ENCODE measurements at regions not wholly inside any gene's neighbourhood (a gene's known extent, or its start where the extent isn't known, plus 50 kb on each side); places are given as distances from the start of the nearest gene placed in this dataset.

GRCh38 chr13:110097013-110097412, 209.9 kb downstream of the COL4A1 start:
- no peak for DNase-seq

- DNase-seq: no peak
These were observed 214.1 kb downstream of the COL4A1 start for GRCh38 chr13:110092831-110093247.

DNA sequence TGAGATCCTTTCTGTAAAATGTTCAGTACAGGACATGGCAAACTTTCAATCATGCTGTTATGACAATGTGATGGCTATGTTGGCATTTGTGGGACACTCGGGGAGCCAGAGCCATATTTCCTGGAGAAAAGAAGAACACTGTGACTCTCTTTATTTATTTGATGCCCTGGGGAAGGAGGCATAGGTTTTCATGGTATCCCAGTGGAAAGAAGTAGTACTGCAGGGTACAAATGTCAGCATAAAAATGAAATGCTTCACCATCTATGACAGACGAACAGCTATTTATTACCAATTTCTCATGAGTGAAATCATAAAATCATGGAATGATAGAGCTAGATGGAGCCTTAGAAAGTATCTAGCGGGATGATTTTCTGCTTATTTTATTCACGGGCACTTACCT, 217.1 kb downstream of the COL4A1 start:
- no peak for DNase-seq

DNA sequence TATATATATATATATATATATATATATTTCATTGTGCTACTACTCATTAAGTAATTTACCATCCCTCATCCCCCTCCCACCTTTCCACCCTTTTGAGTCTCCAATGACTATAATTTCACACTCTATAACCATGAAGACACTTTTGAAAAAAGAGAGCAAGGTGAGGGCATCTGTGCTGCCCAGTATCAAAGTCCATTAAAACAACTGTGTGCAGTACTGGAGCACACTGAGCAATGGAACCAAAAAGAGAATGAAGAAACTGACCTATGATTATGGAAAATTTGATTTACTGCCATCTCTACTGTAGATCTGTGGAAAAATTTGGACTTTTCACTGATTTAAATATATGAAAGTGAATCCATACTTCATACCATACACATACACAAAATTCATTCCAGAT, 217.9 kb downstream of the COL4A1 start:
- no peak for DNase-seq

GRCh38 chr13:110073982-110074381, 233.0 kb downstream of the COL4A1 start:
- no peak for DNase-seq

DNA sequence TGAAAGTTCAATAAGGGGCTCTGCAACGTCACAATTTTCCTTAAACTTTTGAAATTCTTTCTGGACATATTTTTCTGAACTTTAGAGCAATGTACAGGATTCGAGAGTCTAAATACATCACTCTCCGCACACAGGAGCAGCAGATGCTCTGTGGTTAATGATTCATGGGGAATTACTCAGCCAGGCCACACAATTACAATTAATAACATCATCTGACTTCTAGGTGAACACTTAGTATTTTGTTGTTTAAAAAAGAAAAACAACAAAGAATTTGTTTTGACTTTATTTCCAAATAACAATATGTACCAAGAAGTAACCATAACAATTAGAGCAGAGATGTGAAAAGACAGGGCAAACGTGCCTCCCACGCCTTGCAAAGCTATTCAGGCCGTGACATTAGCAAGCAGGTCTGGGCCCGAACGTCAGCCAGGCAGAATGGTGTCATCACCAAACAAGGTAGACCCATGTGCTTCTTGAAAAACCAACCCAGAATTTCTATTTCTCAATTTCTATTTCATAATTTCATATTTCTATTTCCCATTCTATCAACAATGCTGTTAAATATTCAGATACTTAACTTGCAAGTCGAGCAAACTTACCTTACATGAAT, 236.3 kb downstream of the COL4A1 start:
- DNase-seq: no peak

- no peak for DNase-seq
These were observed 236.9 kb downstream of the COL4A1 start for GRCh38 chr13:110070046-110070445.

DNA sequence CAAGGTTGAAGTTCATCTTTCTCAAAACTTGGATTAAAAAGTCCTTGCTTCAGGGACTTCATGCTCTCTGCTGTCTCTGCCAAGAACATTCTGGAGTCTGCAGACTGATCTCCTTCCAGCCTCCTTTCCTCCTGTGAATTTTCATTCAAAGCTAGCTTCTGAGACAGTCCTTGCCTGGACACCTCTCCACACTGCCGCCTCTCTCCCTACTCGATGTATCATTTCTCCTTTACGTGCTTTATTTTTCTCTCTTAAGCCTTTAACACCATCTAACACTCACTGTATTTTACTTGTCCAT, 238.8 kb downstream of the COL4A1 start:
- DNase-seq: no peak

DNA sequence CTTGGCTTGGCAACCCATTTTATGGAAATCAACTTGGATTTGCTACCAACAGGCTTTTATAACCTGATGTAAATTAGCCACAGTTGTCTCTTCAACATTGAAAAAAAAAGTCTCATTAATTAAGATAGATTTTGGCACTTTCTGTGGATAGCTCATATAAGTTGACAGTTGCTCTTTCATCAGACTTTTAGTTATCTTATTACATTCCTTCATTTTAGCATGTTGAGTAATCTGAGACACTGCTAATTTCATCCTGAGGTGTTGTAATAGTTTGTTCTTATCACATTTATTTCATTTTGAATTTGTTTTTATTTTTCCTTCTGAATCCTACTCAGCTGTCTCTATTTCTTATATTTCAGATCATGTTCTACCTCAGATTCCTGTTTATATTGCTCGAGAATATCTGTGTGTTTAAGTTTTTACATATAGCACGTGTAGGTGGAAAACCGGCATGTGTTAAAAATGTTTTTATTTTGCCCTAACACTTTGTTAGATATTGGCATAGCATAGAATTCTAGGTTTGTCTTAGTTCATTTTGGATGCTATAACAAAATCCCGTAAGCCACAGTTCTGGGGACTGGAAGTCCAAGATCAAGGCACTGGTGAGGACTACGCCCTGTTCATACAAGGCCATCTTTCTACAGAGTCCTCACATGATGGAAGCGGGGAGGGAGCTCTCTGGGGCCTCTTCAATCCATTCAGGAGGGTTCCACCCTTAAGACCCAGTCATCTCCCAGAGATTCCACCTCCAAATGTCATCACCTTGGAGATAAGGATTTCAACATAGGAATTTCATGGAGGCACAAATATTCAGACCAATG, 239.4 kb downstream of the COL4A1 start:
- no peak for DNase-seq

- no peak for DNase-seq
These were observed 241.2 kb downstream of the COL4A1 start for GRCh38 chr13:110065780-110066179.

GRCh38 chr13:110063490-110064421, 243.2 kb downstream of the COL4A1 start:
- no peak for DNase-seq

- no peak for DNase-seq
These were observed 244.0 kb downstream of the COL4A1 start for GRCh38 chr13:110062777-110063442.

DNA sequence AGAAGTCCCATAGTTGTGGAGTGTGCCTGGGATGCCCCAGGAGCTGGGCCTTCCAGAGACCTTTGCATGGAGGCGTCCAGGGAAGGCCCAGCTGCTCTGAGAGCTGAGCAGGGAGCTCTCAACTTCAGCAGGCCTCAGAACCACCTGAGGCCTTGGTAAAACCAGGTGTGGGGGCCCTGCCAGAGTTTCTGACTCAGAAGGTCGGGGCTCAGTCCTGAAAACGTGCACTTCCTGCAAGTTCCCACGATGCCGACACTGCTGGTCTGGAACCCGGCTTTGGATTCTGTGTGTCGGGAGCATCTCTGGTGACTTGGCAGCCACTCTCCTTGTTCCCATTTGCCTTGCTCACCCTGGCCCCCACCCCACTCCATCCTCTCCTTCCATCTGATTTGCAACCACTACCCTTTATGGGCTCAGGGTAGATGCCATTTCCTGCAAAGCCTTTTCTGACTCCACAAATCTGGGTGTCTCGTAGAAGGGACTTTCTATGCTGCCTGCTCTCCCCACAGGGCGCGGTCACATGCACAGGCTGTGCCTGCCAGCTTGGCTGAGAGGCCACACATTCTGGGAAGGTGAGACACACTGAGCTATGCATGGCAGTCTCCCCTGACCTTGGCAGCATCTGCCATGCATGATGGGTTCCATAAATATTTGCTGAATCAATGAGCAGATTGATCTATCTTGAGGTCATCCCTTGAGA, 244.7 kb downstream of the COL4A1 start:
- no peak for DNase-seq

DNA sequence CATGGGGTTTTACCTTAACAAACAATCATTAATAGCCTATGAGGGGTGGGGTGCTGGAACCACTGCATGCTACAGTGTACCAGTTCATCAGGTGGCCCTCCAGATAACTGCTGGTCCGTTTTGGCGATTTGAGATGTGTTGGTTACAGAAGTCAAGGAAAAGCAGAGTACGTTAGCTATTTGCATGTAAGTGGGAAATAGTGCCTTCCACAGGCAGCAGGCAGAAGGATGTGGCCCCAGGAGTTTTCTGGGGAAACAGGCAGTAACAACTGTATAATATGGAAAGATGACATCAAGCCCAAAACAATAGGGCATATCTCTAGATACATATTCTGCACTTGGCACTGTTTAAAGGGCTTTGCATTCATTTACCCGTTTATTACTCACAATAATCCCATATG, 245.7 kb downstream of the COL4A1 start:
- DNase-seq: no peak

DNA sequence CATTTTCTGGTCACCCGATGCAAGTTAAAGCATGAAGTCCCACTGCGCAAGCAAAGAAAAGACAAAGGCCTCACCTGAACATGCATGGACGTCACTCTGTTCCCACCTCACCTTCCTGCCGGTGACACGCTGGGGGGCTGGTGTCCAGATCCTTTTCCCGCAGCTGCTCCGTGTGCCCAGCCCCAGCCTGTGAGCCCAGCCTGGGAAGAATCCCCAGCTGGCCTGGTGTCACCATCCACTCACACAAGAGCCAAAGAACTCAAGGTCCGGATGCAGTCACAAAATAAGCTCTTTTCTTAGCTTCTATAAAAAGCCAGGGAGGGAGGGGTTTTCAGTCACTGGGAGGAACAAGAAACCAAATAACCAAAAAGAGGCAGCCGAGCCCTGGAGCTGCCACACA, 249.9 kb downstream of the COL4A1 start:
- DNase-seq: no peak

- no peak for DNase-seq
These were observed 250.3 kb downstream of the COL4A1 start for GRCh38 chr13:110056640-110057039.

GRCh38 chr13:110055089-110055488, 251.9 kb downstream of the COL4A1 start:
- no peak for DNase-seq

GRCh38 chr13:110054041-110054440, 252.9 kb downstream of the COL4A1 start:
- DNase-seq: no peak

DNA sequence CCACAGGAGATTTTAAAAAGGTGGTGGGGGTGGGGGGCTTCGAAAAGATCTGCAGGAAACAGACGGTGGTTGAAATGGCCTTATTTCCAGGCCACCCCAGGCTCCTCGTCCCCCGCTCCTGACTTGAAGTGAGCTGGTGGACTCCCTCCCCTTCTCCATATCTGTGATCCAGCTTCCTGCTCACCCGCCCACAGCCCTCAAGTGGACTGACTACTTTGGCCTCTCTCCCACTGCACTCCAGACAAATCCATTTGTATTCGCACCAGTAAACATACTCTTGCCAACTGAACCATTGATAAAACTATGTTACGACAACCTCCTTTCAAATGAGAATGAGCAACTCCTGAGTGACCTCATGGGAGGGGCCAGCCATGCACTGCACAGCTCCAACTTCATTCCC, 259.5 kb downstream of the COL4A1 start:
- peak; percentile 99 for DNase-seq

DNA sequence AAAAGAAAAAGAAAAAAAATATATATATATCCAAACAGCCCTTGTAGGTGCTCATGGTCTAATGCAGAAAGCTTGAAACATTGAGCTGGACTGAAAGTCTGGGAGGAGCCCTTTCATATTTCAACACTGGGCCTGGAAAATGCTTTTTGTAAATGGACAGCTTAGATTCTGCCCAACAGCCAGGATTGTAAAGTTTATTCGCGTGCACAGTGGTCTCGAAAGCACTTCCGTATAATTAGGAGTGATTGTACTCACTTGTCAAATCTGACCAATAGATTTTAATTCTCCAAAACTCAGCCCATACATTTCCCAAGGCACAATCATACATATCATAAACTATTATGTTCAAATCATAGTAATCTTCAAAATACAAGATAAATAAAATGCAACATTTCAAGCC, 260.1 kb downstream of the COL4A1 start:
- DNase-seq: no peak

- DNase-seq: no peak
These were observed 259.5 kb upstream of the IRS2 start for GRCh38 chr13:110045919-110046318.

DNA sequence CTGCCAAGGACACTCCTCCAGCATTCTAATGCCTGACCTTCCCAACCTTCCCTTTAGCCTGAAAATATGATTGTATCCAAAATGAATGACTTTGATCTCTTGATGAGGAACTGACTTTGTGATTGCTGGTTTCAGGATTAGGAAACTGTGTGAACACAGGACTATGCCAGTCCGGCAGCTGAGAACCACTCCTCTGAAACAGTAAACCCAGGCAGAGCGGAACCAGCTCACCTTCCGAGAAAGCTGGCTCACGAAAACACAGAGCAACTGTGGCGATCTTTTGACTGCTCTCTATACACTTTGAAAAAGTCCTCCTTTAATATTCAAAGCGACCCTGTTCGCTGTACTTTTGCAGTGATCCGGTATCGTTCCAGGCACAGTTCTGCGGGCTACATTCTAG, 258.8 kb upstream of the IRS2 start:
- no peak for DNase-seq
